Posterior vena cava (tissue), 2 donors: ENCODE measurements at regions not wholly inside any gene's neighbourhood (a gene's known extent, or its start where the extent isn't known, plus 50 kb on each side); places are given as distances from the start of the nearest gene placed in this dataset.

ENCODE experiments used
- DNase-seq: peaks from one replicate; pipeline ENCODE4 v3.0.0-alpha.2; 2020; ENCODE audit warnings: low spot score
- intact Hi-C, 2 donors: fragments of 100-400 bp; cut with DNase I; formaldehyde crosslinking; loops; one replicate each; pipeline versions ENCODE4 v1.14.1 to v1.14.2; 2022 to 2023
- donor health status: DM: yes; HTN: yes; CAD: no.
- donor health status: DM: yes; HTN: yes; CAD: no.

- intact Hi-C loops, result no loop called here
- no peak for DNase-seq
Measured at GRCh38 chr1:55490547-55490946, 275.4 kb upstream of the USP24 start.

DNA sequence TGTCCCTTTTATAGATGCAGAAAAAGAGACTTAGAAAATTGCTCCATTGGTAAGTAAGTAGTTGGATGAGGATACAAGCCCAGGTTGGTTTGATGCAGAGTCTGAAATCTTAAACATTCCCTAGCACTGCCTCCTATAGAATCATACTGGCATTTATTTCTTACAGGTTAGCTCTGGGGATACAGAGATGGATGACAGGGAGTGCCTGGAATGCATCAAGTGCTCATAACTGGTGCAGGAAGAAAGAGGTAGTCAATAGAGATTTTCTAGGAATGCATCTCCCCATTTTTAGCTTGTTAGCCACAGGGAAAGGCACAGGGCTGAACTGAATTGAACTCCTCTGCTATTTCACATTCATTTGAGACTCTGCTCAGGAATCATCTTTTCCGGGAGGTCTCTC lies 269.0 kb upstream of the USP24 start:
- intact Hi-C loops, result no loop called here
- no peak for DNase-seq

DNA sequence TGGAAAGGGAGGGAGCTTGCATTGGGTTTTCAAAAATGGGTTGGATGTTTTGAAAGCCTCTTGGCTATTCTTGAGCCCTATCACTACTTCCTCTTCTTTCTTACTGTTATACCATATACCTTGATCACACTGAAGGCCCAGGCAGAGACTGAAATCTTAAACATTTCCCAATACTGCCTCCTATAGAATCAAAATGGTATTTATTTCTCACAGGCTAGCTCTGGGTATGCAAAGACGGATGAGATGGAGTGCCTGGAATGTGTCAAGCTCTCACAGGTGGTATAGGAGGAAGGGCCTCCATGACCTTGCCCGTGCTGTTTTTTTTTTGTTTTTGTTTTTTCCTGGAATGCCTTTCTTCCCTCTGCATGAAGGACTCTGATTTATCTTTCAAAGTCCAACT lies 268.4 kb upstream of the USP24 start:
- intact Hi-C loops, result no loop called here

DNA sequence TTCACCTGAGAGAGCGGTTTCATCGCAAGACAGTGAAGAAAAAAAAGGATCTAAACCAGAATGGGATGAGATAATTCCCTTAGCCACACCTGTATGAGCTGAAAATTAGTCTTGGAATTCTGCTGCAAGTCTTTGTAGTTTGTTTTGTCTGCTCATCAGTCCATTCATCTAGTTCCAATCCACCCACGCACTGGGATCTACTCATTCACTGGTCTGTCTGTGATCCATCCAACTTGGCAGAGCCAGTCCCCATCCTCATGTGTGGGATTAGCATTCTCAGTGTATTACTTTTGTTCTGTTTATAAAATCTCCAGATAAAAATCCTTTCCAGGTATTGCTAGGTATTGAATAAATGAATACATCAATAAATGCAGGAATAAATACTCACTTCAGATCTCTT lies 266.5 kb upstream of the USP24 start:
- DNase-seq, result no peak
- intact Hi-C loops, result no loop called here

More for the DNA sequence above, 268.4 kb upstream of the USP24 start:
- no peak for DNase-seq

DNA sequence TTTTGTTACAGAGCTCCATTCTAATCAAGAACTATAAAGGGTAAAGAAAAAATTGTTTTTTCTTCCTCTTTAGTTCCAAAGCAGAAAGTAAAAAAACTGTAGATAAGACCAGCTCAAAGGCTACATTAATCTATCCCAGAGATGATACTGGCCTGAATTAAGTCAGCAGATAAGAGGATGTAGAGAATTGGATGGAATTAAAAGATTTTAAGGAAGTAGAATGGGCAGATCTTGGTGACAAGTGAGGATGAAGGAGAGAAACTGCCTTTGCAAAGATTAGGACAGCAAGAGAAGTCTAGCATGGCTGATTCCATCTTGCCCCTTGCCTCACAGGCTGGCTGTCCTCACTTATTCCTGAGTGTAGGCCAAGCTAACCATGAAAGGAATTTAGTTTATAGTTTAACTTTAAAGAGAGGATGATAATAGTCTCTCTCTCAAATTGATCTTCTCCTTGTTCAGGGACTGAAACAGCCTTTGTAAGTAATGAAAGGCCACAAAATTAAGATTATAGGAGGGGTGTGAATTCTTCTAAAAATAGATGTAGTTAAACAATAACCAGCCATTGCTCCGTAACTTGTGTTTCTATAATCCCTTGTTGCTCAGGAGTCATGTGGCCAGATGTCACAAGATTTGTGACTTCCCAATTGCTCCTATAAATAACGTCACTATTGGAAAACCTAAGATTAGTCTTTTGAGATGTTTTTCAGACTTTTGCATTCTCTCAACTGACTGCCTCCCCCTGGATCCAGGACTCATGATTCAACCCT lies 265.0 kb upstream of the USP24 start:
- intact Hi-C loops, result no loop called here

GRCh38 chr1:55478742-55479141 lies 263.6 kb upstream of the USP24 start:
- intact Hi-C loops, result no loop called here
- no peak for DNase-seq

More for the DNA sequence above, 265.0 kb upstream of the USP24 start:
- no peak for DNase-seq

- intact Hi-C loops, result no loop called here
- DNase-seq, result no peak
Measured at GRCh38 chr1:55477953-55478352, 262.8 kb upstream of the USP24 start.

DNA sequence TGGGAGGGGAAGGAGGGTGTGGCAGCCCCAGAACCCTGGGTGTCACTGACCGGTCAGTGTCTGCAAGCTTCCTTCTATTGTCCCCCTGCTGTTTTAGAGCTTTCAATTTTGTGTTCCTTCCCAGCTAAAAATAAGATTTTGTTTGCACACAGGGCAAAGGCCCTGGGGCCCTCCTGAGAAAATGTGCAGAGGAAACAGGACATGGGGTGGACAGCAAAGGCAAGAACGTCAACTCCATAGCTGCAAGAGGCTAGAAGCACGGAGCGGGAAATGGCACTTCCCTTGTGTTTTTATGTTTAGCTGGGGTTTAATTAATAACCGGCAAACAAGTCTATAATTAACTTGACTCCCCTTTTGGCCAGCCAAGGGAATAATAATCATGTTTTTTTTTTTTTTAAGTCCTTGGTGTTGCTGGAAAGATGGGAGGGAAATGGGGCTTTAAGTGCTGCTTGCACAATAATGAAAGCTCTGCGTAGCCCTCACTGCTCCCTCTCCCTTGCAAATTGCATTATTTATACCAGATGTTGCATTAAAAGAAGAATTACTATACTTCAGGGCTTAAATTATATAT lies 261.4 kb upstream of the USP24 start:
- intact Hi-C loops, result no loop called here
- DNase-seq, result no peak

DNA sequence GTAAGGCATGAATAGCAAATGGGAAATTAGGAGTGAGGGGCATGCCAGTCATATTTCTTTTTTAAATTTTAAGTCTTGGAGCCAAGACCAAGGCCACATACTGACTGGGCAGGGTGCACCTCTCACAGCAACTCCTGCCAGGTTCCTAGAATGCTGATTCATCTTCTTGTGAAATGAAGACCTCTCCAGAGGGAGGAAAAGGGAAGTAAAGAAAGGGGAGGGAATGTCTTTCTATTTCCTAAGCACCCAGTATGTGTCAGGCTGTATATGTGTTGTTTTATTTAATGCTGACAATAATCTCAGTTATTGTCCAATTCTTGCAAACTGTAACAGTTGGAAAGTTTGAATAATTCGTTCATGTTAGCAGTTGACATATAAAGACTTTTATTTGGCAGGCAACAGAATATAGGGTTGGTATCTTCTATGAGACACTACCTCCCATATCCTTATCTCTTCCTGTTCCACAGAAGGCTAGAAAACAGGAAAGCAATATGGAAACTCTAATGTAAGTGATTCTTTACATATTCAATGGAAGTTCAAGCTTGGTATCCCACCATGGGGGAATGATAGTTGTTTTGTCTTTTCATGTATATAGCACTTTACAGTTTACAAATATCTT lies 259.1 kb upstream of the USP24 start:
- DNase-seq, result no peak
- intact Hi-C loops, result no loop called here

- intact Hi-C loops, result no loop called here
- no peak for DNase-seq
Measured at GRCh38 chr1:55473661-55474060, 258.5 kb upstream of the USP24 start.

GRCh38 chr1:55472784-55473183 lies 257.6 kb upstream of the USP24 start:
- intact Hi-C loops, result no loop called here
- DNase-seq, result no peak

DNA sequence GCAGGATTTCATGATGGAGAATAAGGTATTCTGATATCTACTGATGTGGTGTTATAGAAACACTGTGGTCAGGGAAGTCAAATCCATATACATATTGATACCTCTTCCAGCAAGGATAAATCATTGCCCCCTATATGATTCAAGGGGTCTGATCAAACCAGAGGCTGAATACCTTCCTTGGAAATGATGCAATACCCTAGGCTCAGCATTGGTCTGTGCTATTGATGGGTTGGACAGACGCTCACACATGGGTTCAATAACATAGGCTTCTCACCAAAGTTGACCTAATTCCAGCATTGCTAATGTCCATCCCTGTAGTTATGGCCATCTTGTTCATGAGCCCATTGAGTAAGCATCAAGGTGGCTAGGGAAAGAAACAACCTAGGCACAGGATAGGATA lies 257.0 kb upstream of the USP24 start:
- intact Hi-C loops, result no loop called here
- no peak for DNase-seq

DNA sequence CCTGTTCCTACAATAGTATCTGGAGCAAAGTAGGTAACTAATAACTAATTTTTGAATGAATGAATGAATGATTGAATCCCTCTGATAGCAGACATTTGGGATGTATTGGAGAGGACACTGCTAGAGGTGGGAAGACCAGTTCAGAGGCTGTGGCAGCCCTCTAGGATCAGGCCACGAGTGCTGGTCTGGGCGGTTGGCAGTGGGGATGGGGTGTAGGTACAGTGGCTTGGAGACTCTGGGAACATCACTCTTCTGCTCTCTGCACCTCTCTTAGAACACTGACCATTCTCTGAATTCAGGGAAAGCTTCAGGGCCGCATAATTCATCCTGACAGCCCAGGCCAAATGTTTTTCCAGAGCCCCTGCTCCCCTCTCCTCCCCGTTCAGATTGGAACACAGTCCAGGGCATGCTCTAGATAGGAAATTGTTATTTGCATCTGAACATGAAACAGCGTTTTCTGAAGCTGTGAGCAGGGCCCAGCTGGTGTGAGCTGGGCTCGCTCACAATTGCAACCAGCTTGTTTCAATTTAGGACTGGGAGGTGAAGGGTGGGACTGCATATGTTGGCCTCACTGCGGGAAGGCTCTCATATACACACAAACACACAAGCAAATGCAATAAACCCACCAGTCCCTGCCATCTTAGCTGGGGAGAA lies 253.1 kb upstream of the USP24 start:
- DNase-seq, result no peak
- intact Hi-C loops, result no loop called here

GRCh38 chr1:55466921-55467320 lies 251.8 kb upstream of the USP24 start:
- intact Hi-C loops, result no loop called here
- no peak for DNase-seq

- DNase-seq, result no peak
- intact Hi-C loops, result no loop called here
Measured at GRCh38 chr1:55466373-55466772, 251.2 kb upstream of the USP24 start.

GRCh38 chr1:55464550-55464949 lies 249.4 kb upstream of the USP24 start:
- intact Hi-C loops, result no loop called here

DNA sequence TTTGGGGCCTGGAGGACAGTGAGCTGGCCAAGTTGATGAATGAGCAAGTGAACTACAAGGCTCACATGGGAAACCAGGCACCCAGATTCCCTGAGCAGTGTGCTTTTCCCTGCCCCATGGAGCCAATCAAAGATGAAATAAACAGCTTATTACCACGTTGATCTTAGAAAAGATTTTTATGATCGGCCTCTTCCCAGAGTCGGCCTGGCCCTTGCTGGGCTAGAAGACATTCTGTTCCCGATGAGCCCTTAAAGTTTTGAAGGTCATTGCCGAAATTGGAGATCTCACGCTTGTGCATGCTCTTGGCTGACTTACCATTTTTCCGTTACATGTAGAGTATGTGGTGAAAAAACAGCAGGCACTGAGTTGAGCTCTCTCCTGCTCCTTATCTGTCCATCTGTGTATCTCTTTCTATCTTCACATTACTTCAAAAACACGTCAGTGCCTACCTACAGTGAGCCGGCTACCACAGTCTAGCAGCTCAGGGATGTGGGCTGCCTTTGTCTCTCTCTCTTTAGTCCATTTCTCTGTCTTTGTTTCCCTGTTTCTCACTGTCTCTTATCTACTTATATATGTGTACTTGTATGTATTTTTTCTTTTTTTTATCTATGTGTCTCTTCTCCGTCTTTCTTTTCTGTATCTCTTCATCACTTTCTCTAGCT lies 248.8 kb upstream of the USP24 start:
- DNase-seq, result peak; percentile 84
- intact Hi-C loops, result no loop called here

More at GRCh38 chr1:55464550-55464949, 249.4 kb upstream of the USP24 start:
- DNase-seq, result no peak

DNA sequence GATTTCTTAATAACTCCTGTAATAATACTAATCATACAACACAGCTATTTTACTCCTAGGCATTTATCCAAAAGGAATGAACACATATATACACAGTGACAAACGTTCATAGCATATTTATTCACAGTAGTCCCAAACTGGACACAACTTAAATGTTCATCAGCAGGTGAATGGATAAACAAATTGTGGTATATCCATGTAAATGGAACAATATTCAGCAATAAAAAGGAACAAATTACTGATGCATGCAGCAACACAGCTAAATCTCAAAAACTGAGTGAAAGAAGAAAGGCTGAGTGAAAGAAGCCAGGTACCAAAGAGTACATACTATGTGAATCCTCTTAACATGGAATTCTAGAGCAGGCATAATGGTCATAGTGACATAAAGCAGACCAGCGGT lies 242.7 kb upstream of the USP24 start:
- intact Hi-C loops, result no loop called here
- DNase-seq, result no peak

DNA sequence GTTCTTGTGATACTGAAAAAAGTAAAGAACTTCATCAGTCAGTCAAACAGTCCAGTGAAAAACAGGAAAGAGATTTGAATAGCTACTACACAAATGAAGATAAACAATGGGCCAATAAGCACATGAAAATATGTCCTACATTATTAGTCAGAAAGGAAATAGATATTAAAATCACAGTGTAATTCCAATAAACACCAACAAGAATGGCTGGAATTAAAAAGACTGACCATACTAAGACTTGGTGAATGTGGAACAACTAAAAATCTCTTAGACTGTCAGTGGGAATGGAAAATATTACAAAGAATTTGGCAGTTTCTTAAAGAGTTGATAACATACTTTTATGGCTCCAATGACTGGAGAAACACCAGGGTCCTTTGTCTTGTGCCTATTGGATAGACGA lies 241.8 kb upstream of the USP24 start:
- intact Hi-C loops, result no loop called here
- no peak for DNase-seq

GRCh38 chr1:55448261-55448660 lies 233.1 kb upstream of the USP24 start:
- intact Hi-C loops, result no loop called here
- no peak for DNase-seq
